ENCODE measurements at regions not wholly inside any gene's neighbourhood (a gene's known extent, or its start where the extent isn't known, plus 50 kb on each side); places are given as distances from the start of the nearest gene placed in this dataset.

- 68 to 72% methylated on average over 3 of the region's 3 CpGs for WGBS, 2 donors
- Histone ChIP-seq H3K36me3 (no peaks in the 10 kb centered on the region), H3K27me3 (no peaks in the 10 kb centered on the region), H3K4me3 (no peak overlapping the region), H3K9me3 (no peaks in the 10 kb centered on the region), H3K27ac (no peak overlapping the region), H3K4me1 (peaks cover 0 to 8% (median 2%) of the 10 kb centered on the region in 4 donors)
- intact Hi-C loops (cut with DNase I) = no loop called here
- TF ChIP-seq POLR2A (IDR thresholded peaks at IDR 0.05) = no peak
- TF ChIP-seq EP300 (IDR thresholded peaks at IDR 0.05) = no peak
- TF ChIP-seq CTCF (IDR thresholded peaks at IDR 0.05) = no peak
- TF ChIP-seq POLR2AphosphoS5 (IDR thresholded peaks at IDR 0.05) = no peak
- DNase-seq = no peak
Measured at GRCh38 chr1:208595236-208595635, 351.1 kb upstream of the PLXNA2 start.

- Histone ChIP-seq H3K27me3 (no peaks in the 10 kb centered on the region), H3K4me3 (no peak overlapping the region), H3K4me1 (peaks cover 0 to 8% (median 2%) of the 10 kb centered on the region in 4 donors), H3K9me3 (no peaks in the 10 kb centered on the region), H3K36me3 (no peaks in the 10 kb centered on the region), H3K27ac (no peak overlapping the region)
- WGBS, 2 donors = 72 to 75% methylated on average over 4 of the region's 4 CpGs
- TF ChIP-seq CTCF (IDR thresholded peaks at IDR 0.05) (no peak), POLR2AphosphoS5 (IDR thresholded peaks at IDR 0.05) (no peak), EP300 (IDR thresholded peaks at IDR 0.05) (no peak), POLR2A (IDR thresholded peaks at IDR 0.05) (no peak)
- intact Hi-C loops (cut with DNase I) = no loop called here
- DNase-seq = no peak
Measured at GRCh38 chr1:208595745-208596144, 351.6 kb upstream of the PLXNA2 start.

- no peak for DNase-seq
- Histone ChIP-seq H3K27me3 (no peaks in the 10 kb centered on the region), H3K4me1 (peaks cover 0 to 8% (median 2%) of the 10 kb centered on the region in 4 donors), H3K27ac (no peak overlapping the region), H3K36me3 (no peaks in the 10 kb centered on the region), H3K4me3 (no peak overlapping the region), H3K9me3 (no peaks in the 10 kb centered on the region)
- WGBS, 2 donors = 20 to 48% methylated on average over 1 of the region's 1 CpG
- TF ChIP-seq CTCF (IDR thresholded peaks at IDR 0.05) (no peak), POLR2AphosphoS5 (IDR thresholded peaks at IDR 0.05) (no peak), EP300 (IDR thresholded peaks at IDR 0.05) (no peak), POLR2A (IDR thresholded peaks at IDR 0.05) (no peak)
- intact Hi-C loops (cut with DNase I) = no loop called here
Measured at GRCh38 chr1:208597571-208597970, 353.4 kb upstream of the PLXNA2 start.

- Histone ChIP-seq H3K36me3 (no peaks in the 10 kb centered on the region), H3K9me3 (no peaks in the 10 kb centered on the region), H3K4me1 (peaks cover 0 to 8% (median 2%) of the 10 kb centered on the region in 4 donors), H3K27me3 (no peaks in the 10 kb centered on the region), H3K27ac (no peak overlapping the region), H3K4me3 (no peak overlapping the region)
- no peak for TF ChIP-seq CTCF (IDR thresholded peaks at IDR 0.05)
- intact Hi-C loops (cut with DNase I) = no loop called here
- WGBS, 2 donors = 83 to 88% methylated on average over 4 of the region's 4 CpGs
- DNase-seq = no peak
Measured at GRCh38 chr1:208598021-208598420, 353.8 kb upstream of the PLXNA2 start.

GRCh38 chr1:208599063-208599462 lies 354.9 kb upstream of the PLXNA2 start:
- intact Hi-C loops (cut with DNase I) = no loop called here
- DNase-seq = no peak
- no peak overlapping the region for H3K27ac ChIP-seq
- H3K36me3 ChIP-seq = no peaks in the 10 kb centered on the region
- 77 to 90% methylated on average over 2 of the region's 2 CpGs for WGBS, 2 donors
- H3K9me3 ChIP-seq = no peaks in the 10 kb centered on the region
- no peaks in the 10 kb centered on the region for H3K27me3 ChIP-seq
- peaks cover 0 to 5% (median 2%) of the 10 kb centered on the region in 4 donors for H3K4me1 ChIP-seq
- TF ChIP-seq EP300 (IDR thresholded peaks at IDR 0.05) = no peak
- TF ChIP-seq CTCF (IDR thresholded peaks at IDR 0.05) = no peak
- TF ChIP-seq POLR2A (IDR thresholded peaks at IDR 0.05) = no peak
- no peak for TF ChIP-seq POLR2AphosphoS5 (IDR thresholded peaks at IDR 0.05)
- no peak overlapping the region for H3K4me3 ChIP-seq

Measured in sigmoid colon (tissue), 6 donors.